Activated naive CD4-positive, alpha-beta T cell treated with anti-CD3 and anti-CD28 coated beads, Interleukin-2, amount 50 U/mL, for 16 hours (primary cell): ENCODE measurements at regions not wholly inside any gene's neighbourhood (a gene's known extent, or its start where the extent isn't known, plus 50 kb on each side); places are given as distances from the start of the nearest gene placed in this dataset.

ENCODE experiments used
- DNase-seq: peaks from one replicate; pipeline ENCODE4 v3.0.0-alpha.2; 2020

- no peak for DNase-seq
These were observed 111.6 kb downstream of the WT1 start for GRCh38 chr11:32323814-32324130.

GRCh38 chr11:32325187-32325586 lies 110.2 kb downstream of the WT1 start:
- DNase-seq: no peak

- DNase-seq: no peak
These were observed 109.6 kb downstream of the WT1 start for GRCh38 chr11:32325725-32326124.

GRCh38 chr11:32326522-32326921 lies 108.8 kb downstream of the WT1 start:
- DNase-seq: no peak

- DNase-seq: no peak
These were observed 106.9 kb downstream of the WT1 start for GRCh38 chr11:32328392-32328791.

GRCh38 chr11:32331098-32331497 lies 104.2 kb downstream of the WT1 start:
- DNase-seq: no peak

- no peak for DNase-seq
These were observed 103.5 kb downstream of the WT1 start for GRCh38 chr11:32331792-32332191.

- no peak for DNase-seq
These were observed 102.4 kb downstream of the WT1 start for GRCh38 chr11:32332990-32333319.

GRCh38 chr11:32333320-32333991 lies 101.9 kb downstream of the WT1 start:
- DNase-seq: peak; percentile 33

- peak; percentile 30 for DNase-seq
These were observed 100.5 kb downstream of the WT1 start for GRCh38 chr11:32334822-32335221.
